ENCODE measurements at regions not wholly inside any gene's neighbourhood (a gene's known extent, or its start where the extent isn't known, plus 50 kb on each side); places are given as distances from the start of the nearest gene placed in this dataset.

- TF ChIP-seq, protein P1, sequence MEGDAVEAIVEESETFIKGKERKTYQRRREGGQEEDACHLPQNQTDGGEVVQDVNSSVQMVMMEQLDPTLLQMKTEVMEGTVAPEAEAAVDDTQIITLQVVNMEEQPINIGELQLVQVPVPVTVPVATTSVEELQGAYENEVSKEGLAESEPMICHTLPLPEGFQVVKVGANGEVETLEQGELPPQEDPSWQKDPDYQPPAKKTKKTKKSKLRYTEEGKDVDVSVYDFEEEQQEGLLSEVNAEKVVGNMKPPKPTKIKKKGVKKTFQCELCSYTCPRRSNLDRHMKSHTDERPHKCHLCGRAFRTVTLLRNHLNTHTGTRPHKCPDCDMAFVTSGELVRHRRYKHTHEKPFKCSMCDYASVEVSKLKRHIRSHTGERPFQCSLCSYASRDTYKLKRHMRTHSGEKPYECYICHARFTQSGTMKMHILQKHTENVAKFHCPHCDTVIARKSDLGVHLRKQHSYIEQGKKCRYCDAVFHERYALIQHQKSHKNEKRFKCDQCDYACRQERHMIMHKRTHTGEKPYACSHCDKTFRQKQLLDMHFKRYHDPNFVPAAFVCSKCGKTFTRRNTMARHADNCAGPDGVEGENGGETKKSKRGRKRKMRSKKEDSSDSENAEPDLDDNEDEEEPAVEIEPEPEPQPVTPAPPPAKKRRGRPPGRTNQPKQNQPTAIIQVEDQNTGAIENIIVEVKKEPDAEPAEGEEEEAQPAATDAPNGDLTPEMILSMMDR (IDR thresholded peaks at IDR 0.05): no peak
- TF ChIP-seq EP300 (IDR thresholded peaks at IDR 0.05): no peak
Observed at GRCh38 chr16:31703526-31704128, 170.0 kb upstream of the ZNF267 start.
